AG08396 (cell line): ENCODE measurements at regions not wholly inside any gene's neighbourhood (a gene's known extent, or its start where the extent isn't known, plus 50 kb on each side); places are given as distances from the start of the nearest gene placed in this dataset.
"Not testable (repeated sequence)": the region's sequence is repeated elsewhere in the genome, so short reads cannot be mapped to it uniquely, and the experiment has no call there.

ENCODE experiments used
- DNase-seq: peaks from one replicate; pipeline ENCODE4 v3.0.0; 2012; ENCODE audit warnings: low spot score, mixed read lengths

DNA sequence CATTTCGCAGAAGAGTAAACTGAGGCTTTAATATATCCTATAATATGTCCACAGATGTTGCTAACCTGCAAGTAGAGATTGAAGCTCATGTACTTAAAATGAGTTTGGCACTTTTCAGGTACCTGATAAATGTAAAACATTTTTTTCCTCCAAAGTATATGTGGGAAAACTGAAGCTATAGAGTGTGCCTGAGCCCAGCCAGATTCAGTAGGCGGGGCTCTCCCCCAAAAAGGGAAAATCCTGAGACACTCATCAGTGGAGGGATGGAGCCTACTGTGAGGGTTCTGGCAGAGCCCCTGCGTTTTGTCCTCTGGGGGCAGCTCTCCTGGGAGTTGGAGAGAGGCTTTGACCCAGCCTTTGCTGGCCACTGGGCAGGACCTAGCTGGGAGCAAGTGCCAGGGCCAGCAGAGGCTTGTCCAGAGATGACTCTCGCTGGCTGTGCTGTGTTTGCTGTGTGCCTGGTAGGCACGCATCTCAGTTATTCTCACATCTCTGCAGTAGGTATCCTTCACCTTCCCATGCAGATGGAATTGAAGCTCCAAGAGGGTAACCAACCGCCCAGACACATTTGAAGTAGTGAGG, 81.1 kb upstream of the SPRY4 start:
- DNase-seq: no peak

- no peak for DNase-seq
Observed at GRCh38 chr5:142405023-142405422, 80.2 kb upstream of the SPRY4 start.

GRCh38 chr5:142404046-142404477, 79.2 kb upstream of the SPRY4 start:
- no peak for DNase-seq

DNA sequence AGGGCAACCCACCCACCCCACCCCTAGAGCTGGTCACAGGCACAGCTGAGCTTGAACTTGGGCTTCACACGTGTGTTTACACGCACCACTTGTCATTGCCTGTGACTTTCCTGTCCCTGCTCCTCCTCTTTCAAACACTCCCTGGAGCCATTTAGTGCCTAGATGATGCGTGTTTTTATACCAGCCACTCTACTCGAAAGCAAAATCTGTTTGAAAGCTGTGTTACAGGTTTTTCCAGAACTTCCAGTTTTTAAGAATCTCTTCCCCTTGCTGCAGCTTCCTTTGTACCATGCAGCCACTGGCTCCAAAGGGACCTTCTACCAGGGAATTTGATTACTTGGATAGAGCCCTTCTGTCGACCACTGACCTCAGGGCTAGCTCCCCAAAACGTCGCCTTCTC, 78.8 kb upstream of the SPRY4 start:
- no peak for DNase-seq

GRCh38 chr5:142402752-142403318, 78.0 kb upstream of the SPRY4 start:
- DNase-seq: no peak

DNA sequence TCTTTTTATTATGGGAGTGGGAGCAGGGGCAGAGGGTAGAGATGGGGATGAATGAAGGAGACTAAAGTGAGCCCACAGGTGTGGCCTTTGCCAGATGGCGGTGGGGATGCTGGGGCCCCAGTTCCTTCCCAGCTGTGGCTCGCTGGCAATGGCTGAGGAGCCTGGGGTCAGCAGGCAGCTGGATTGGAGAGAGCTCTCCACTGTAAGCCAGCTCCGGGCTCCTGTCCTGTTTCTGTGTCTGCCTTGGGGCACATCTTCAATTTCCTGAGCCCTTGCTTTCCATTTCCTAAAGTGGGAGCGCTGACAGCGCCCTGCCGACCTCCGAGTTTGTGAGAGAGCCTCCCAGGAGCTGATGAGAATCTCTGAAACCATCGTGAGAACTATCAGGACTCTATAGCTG, 75.6 kb upstream of the SPRY4 start:
- no peak for DNase-seq

DNA sequence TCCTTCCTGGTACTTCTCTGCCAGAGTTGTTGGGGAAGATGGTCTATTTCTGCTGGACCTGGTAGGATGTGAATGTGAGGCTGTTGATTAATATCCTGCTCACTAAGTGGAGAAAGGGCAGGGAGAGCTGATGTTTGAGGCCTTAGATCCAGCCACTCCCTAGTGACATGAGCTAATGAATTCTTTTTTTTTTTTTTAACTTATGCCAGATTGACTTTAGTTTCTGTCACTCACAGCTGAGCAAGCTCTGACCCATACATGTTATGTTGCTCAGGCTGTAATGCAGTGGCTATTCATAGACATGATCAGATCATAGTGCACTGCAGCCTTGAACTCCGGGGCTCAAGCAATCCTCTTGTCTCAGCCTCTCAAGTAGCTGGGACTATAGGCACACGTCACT, 75.1 kb upstream of the SPRY4 start:
- no peak for DNase-seq

- no peak for DNase-seq
Observed at GRCh38 chr5:142398730-142399055, 73.9 kb upstream of the SPRY4 start.

GRCh38 chr5:142398011-142398729, 73.3 kb upstream of the SPRY4 start:
- not testable (repeated sequence) for DNase-seq

GRCh38 chr5:142397178-142397577, 72.4 kb upstream of the SPRY4 start:
- DNase-seq: no peak

- no peak for DNase-seq
Observed at GRCh38 chr5:142396436-142397038, 71.7 kb upstream of the SPRY4 start.

DNA sequence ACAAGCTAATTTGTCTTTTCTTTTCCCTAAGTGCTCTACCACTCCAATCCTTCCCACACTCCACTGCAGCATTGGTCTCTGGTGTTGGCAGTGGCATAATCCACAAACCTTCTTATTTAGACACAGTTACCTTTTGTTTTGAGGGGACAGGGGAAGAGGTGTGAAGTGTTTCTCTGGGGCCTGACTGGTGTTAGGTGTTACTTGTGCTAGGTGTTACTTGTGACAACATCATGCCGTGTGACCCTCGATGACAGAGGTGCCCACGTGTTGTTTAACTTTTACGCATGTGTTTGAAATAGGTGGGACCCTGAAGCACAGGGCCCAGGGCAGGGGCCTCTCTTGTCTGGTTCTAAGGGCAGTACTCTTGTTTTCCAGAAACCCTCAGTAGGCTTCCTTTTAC, 70.5 kb upstream of the SPRY4 start:
- no peak for DNase-seq

DNA sequence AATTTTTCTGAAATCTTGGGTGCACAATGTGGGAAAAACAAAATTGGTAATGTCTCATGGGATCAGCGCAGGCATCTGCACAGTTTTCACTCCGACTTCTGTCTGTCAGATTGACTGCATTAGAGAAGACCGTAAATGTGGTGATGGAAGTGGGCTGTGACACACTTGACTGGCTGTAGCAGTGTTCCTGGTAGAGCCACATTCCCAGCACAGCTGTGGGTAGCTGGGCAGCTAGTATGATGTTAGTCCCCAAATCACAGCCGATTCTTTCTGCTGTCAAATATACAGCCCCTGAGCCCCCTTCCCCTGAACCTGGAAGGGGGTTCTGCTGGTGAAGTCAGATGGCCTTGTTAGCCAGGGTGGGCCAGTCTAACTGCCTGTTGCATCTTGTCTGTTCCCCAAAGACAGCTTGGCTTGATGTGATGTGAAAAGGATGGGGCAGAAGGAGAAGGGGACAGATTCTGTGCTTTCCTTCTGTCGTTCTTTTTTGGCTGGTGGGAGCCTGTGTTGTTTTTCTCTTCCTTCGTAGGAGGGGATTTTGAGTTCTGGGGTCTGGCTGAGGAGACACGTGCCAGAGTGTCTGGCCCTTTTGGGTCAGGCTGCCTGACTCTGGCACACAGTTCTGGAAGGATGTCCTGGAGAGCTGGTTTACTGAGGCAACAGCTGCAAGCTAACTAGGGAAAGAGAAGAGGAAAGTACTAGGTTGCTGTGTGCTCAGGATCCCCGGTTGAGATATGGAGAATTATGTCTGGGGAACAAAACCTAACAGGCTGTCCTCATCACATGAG, 66.4 kb upstream of the SPRY4 start:
- no peak for DNase-seq

DNA sequence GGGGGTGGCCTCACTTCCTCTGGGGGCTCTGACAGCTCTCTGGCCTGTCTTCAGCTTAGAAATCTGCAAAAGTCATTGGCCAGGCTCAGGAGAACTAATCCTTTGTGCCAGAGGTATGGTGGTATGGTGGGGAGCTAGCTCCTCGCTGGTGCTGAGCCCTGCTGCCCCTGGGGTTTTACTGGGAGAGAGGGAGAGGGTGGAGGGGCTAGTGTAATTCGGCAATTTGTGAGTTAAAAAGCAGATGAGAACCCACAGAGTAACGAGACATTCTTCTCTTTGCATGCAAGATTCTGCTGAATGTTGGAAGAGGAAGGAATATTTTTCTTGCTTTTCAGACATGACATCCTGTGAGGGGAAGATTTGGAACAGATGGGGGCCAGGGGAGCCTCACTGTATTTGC, 65.5 kb upstream of the SPRY4 start:
- DNase-seq: no peak

GRCh38 chr5:142388696-142389095, 63.9 kb upstream of the SPRY4 start:
- no peak for DNase-seq

DNA sequence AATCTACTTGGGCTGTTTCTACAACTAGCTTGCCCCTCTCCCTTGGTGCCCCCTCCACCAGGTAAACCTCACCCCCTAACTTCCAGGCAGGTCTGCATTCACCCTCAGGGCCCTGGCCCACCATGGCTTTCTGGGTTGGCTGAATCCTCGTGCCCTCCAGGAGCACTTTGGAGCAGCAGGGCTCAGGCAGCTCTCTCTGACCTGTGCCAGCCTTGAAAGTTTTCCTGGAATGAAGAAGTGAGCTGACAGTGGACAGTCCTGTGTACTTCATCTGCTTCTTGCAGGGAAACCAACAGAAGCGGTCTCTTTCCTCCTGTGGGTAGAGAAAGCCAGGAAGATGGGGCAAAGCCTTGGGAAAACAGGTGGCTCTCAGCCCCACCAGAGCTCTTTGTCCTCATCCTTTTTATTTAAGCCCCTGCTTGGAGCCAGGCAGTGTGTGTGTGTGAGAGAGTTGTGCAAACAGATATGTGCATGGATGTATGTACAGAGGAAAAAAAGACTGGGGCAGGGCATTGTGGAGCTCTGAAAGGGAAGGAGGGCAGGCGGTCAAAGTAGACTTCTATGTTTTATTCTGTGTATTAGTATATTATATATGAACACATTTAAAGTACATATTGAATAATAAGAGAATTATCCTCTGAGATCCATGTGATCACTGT, 62.3 kb upstream of the SPRY4 start:
- DNase-seq: no peak

- DNase-seq: no peak
Observed at GRCh38 chr5:142386137-142387023, 61.6 kb upstream of the SPRY4 start.

DNA sequence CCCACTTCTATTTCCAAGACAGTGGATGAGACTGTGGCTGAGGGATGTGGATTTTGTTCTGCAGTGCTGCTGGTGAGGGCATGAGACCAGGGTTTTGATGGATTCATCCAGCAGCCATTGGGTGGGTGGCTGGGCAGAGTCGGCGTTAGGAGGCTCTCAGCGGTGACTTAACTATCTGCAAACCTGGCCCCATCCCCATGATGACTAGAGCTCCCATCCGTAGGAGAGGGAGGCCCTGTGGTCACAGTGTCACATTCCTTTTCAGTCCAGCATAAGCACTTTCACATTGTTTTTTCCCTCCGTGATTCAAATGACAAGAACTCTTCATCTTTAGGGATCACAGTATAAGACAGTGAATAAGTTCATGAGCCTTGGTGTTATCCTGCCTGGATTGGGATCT, 60.4 kb upstream of the SPRY4 start:
- peak; percentile 47 for DNase-seq

DNA sequence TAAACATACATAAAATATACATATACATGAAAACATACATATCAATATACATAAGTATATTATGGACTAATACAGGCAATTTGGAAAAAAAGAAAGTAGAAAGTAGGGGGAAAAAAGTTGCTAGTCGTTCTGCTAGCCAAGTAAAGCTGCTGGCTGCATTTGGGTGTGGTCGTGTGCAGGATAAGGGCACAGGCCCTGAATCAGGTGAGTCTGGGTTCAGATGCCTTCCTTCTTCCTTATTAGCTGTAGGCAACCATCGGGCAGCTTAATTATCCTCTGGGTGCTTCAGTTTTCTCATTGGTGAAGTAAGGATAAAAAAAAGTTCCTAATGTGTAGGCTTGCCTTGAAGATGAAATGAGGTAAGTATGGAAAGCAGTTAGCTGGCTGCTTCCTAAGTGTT, 59.2 kb upstream of the SPRY4 start:
- DNase-seq: no peak

DNA sequence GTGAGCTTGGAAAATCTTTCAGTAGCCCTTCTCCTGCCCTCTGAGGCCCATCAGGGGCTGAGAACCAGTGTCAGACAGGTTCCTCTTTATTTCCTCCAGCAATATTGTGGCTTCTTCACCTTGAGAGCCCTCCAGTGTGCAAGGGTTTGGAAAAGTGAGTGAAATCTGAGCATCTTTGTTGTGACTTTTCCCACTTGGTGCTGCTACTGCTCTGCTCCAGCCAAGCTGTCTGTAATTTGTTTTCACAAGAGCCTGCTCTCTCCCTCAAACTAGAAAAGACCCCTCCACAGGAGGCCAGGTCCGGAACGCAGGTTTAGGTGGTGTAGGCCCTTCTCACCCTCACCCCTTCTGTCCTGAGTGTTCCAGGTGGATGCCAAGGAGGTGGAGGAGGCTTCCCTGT, 57.4 kb upstream of the SPRY4 start:
- DNase-seq: no peak
